G401 (cell line): ENCODE measurements at regions not wholly inside any gene's neighbourhood (a gene's known extent, or its start where the extent isn't known, plus 50 kb on each side); places are given as distances from the start of the nearest gene placed in this dataset.
"Not testable (repeated sequence)": the region's sequence is repeated elsewhere in the genome, so short reads cannot be mapped to it uniquely, and the experiment has no call there.

Experiments used
- DNase-seq: peaks from one replicate; pipeline ENCODE4 v3.0.0-alpha.2; 2015; ENCODE audit warnings: low spot score
- in situ Hi-C: cut with HindIII; loops from 2 replicates; pipeline ENCODE4 v1.10.0; 2016; ENCODE audit warnings: low sequenced_read_pairs, mixed read lengths

- DNase-seq = peak; percentile 37
- in situ Hi-C loops = no loop called here
These were observed 478.7 kb downstream of the MFSD1 start for GRCh38 chr3:159280386-159281191.

DNA sequence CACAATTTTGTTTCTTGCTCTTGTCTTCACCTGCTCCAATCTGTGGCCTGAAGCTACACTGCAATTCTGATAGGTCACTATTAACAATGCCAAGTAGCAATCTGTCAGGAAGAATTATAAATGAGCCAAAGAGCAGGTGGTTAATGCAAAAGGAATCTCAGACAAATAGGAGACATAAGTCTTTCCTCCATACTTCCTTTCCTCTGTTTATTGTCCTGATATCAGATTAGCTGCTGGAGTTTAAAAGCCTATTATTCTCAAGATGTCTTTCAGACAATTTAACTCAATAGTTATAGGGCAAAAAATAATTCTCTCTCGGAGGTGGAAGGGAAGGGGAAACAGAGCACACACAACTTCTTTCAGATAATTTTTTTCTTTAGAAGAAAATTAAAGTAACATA, 491.6 kb downstream of the MFSD1 start:
- in situ Hi-C loops = no loop called here
- DNase-seq = no peak

GRCh38 chr3:159301961-159302360, 500.1 kb downstream of the MFSD1 start:
- no peak for DNase-seq
- in situ Hi-C loops = no loop called here

- in situ Hi-C loops = no loop called here
- DNase-seq = no peak
These were observed 503.2 kb downstream of the MFSD1 start for GRCh38 chr3:159305017-159305416.

GRCh38 chr3:159316706-159317105, 514.9 kb downstream of the MFSD1 start:
- in situ Hi-C loops, DNase-seq: not testable (repeated sequence)

DNA sequence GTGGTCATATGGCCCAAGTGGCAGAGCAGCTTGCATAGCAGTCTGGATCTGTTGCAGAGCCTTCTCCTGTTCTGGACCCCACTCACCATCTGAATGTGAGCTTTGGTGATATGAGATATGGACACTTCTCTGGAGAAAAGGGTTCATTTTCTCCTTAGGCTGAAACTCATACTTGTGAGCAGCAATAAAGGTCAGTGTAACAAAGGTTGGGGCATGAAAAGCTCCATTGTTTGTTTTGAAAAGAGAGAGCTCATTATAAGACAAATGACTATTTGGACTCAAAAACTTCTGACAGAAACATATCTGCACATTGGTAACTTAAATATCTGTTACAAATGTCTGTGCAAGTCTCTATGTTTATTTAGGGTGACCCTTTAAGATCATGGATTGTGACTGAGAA, 517.3 kb downstream of the MFSD1 start:
- in situ Hi-C loops = no loop called here
- DNase-seq = no peak

DNA sequence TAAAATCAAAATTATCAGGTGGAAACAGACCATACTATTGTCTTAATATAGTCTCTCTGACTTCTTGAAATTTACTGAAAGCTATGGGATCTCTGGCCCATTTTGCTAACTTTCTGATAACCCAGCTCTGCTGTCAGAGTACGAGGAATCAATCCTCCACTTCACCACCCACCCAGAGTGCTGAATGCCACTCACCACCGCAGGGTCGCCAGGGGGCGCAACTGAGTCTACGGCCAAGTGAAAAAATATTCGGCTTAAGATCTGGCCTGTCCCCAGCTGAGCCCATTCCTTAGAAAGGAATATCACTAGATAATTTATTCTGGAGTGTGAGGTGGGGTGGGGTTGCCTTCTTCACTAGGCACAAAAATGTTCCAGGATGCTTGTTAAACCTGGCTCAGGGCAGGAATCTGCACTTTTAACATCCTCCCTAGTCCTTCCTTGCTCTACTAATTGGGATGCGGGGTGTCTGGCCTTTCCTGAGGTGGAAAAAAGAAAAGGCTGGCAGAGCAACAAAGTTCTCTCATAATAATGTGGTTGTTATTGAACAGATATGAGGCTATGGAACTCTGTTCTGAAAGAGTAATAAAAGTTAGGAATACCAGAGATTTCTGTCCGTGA, 520.6 kb downstream of the MFSD1 start:
- in situ Hi-C loops = no loop called here

DNA sequence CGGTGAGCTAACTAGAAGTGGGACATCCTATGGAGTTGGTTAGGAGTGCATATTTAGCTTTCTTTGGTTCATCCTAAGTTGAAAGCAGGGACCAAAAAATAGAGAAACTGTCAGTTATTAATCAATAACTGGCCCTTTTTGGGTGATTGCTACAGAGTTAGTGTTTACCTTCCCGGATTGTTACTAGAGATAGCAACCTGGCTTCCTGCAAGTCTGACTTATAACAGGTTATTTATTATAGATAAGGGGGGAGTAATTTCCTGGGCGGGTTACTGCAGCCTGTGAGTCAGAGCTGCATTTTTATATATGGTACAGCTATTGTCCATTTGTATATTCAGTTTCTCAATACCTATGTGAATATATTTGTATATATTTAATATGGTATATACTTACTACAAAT, 522.0 kb downstream of the MFSD1 start:
- in situ Hi-C loops = no loop called here
- DNase-seq = no peak

More for the DNA sequence above, 520.6 kb downstream of the MFSD1 start:
- DNase-seq = peak; percentile 11

DNA sequence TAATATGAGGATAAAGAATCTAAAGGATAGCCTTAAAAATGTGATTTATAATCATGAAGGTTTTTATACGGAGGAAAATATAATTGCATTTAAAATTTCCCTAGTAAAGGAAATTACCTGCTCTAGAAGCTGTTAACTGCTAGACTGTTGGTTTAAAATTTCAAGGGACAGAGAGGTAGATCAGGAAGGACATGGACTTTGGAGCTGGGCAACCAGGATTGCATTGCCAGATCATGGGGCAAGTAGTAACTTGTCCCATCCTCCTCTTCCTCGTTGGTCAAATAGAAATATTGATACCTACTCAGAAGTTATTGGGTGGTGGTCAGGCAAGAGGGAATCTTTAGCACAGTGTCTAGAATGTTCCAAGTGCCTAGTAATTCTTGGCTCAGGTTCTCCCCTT, 525.1 kb downstream of the MFSD1 start:
- DNase-seq = no peak
- in situ Hi-C loops = no loop called here

GRCh38 chr3:159332535-159333099, 530.8 kb downstream of the MFSD1 start:
- no peak for DNase-seq
- in situ Hi-C loops = no loop called here

GRCh38 chr3:159339131-159339530, 537.3 kb downstream of the MFSD1 start:
- no peak for DNase-seq
- in situ Hi-C loops = no loop called here

GRCh38 chr3:159340877-159341500, 539.1 kb downstream of the MFSD1 start:
- in situ Hi-C loops = no loop called here
- no peak for DNase-seq

DNA sequence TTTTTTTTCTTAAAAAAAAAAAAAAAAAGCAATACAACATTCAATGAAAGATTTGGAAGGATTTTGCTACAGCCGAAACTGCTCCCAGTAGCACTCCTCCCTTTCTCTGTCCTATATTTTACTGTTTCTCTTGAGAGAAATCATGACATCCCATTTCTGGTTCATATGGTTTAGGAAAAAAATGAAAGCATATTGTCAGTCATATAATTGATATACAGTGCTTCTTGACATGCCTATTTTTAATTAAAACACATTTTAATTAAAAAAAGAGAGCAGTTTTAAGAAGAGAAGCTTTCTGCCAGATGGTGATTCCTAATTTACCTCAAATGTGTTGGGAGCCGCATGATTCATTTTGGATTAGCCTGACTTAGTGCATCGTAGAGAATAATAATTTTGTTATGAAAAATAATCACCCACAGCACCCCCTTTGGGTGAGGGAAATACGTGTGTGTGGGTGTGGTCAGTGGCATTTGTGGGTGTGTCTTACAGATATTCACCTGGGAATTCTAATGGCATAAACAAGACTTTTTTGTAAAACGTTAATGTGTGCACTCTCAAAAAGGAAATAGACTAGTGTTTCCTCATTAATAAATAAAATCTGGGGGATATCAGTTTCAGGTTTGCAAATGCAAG, 544.5 kb downstream of the MFSD1 start:
- no peak for DNase-seq
- in situ Hi-C loops = no loop called here

GRCh38 chr3:159348431-159348830, 546.6 kb downstream of the MFSD1 start:
- no peak for DNase-seq
- in situ Hi-C loops = no loop called here

- in situ Hi-C loops = no loop called here
- DNase-seq = no peak
These were observed 554.8 kb downstream of the MFSD1 start for GRCh38 chr3:159356606-159357005.

- no peak for DNase-seq
- in situ Hi-C loops = no loop called here
These were observed 562.7 kb downstream of the MFSD1 start for GRCh38 chr3:159364511-159364910.

- DNase-seq = no peak
- in situ Hi-C loops = no loop called here
These were observed 564.6 kb downstream of the MFSD1 start for GRCh38 chr3:159366476-159366875.

GRCh38 chr3:159371961-159372360, 570.1 kb downstream of the MFSD1 start:
- in situ Hi-C loops = no loop called here

GRCh38 chr3:159378396-159379194, 576.7 kb downstream of the MFSD1 start:
- DNase-seq = no peak
- in situ Hi-C loops = no loop called here

More at GRCh38 chr3:159371961-159372360, 570.1 kb downstream of the MFSD1 start:
- DNase-seq = no peak
